Endothelial cell of umbilical vein (primary cell): ENCODE measurements at regions not wholly inside any gene's neighbourhood (a gene's known extent, or its start where the extent isn't known, plus 50 kb on each side); places are given as distances from the start of the nearest gene placed in this dataset.

Experiments used
- MYC ChIP-seq: IDR thresholded peaks from one replicate; pipeline ENCODE4 v1.6.1; 2011; ENCODE audit warnings: mild to moderate bottlenecking, low read depth, low read length
- TF ChIP-seq, protein P1 (sequence below), 2 donors: IDR thresholded peaks; 1 replicate in 1 of 2; 2 replicates in 1 of 2; pipeline ENCODE4 v1.5.1; 2011; ENCODE audit warnings: low read length in 2 of 2, mild to moderate bottlenecking in 2 of 2, moderate library complexity in 2 of 2, control low read depth in 1 of 2, inconsistent platforms in 1 of 2, low read depth in 1 of 2; ENCODE audit not compliant: insufficient read depth in 1 of 2; ENCODE audit errors: extremely low read depth in 1 of 2

DNA sequence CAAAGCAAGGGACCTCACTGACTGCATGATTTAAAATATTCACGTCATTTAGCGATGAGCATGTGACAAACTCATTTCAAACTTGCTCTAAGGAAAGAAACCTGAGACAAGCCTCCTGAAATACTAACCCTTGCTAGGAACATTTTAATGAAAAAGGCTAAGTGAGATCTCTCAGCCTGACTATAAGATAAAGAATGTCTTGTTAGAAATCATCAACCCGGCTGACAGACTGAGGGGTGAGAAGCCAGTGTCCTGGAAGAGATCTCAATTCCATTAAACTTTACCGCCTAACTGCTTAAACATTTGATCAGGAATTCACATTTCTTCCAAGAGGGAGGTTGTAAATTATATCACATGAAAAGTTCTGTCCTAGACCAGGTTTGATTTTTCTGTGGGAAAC is 274.8 kb upstream of the EXOC2 start:
- TF ChIP-seq, protein P1, sequence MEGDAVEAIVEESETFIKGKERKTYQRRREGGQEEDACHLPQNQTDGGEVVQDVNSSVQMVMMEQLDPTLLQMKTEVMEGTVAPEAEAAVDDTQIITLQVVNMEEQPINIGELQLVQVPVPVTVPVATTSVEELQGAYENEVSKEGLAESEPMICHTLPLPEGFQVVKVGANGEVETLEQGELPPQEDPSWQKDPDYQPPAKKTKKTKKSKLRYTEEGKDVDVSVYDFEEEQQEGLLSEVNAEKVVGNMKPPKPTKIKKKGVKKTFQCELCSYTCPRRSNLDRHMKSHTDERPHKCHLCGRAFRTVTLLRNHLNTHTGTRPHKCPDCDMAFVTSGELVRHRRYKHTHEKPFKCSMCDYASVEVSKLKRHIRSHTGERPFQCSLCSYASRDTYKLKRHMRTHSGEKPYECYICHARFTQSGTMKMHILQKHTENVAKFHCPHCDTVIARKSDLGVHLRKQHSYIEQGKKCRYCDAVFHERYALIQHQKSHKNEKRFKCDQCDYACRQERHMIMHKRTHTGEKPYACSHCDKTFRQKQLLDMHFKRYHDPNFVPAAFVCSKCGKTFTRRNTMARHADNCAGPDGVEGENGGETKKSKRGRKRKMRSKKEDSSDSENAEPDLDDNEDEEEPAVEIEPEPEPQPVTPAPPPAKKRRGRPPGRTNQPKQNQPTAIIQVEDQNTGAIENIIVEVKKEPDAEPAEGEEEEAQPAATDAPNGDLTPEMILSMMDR (IDR thresholded peaks at IDR 0.05; ENCODE audit: extremely low read depth in 1 of 2, insufficient read depth in 1 of 2, low read depth in 1 of 2, low read length in 2 of 2): no peak
- TF ChIP-seq MYC: no peak
